ENCODE measurements at regions not wholly inside any gene's neighbourhood (a gene's known extent, or its start where the extent isn't known, plus 50 kb on each side); places are given as distances from the start of the nearest gene placed in this dataset.

- no peak for TF ChIP-seq CTCF (IDR thresholded peaks at IDR 0.05)
- no peak for TF ChIP-seq POLR2A (IDR thresholded peaks at IDR 0.05)
Observed at GRCh38 chr2:200135082-200135481, 171.4 kb upstream of the SPATS2L start.

All from transverse colon (tissue), 3 donors.